ENCODE measurements at regions not wholly inside any gene's neighbourhood (a gene's known extent, or its start where the extent isn't known, plus 50 kb on each side); places are given as distances from the start of the nearest gene placed in this dataset.

DNA sequence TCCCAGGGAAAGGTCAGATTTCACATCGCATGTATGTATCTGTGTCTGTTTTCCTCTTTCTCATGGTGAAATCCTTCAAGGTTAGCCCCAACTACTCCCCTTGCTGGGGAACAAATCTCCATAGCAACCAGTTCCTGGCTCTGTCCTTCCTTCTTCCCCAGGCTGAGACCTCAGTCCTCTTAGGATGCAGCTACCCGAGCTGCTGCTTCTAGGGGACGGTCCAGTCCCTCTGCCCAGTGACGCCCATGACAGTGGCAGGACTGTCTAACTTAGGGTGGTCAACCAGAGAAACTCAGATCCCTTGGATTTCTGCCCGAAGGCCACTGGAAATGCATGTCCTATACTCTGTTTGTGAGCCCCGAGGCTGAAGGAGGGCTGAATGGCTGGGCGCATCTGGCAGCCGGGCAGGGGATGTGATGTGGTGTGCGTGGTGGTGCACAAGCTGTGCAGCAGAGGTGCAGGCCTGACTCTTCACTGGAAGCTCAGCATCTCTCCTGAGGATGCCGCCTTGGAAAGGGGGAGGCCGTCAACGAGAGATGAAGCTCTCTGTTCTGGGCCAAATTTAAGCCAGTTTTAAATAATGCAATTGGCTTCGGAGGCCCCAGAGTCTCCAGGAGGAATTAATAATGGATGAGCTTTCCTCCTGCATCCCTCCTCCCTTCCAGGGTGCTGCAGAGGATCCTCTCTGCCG lies 118.7 kb upstream of the B3GAT1 start:
- DNase-seq (ENCODE audit: low spot score): peak; percentile 40
- ATAC-seq: no peak

DNA sequence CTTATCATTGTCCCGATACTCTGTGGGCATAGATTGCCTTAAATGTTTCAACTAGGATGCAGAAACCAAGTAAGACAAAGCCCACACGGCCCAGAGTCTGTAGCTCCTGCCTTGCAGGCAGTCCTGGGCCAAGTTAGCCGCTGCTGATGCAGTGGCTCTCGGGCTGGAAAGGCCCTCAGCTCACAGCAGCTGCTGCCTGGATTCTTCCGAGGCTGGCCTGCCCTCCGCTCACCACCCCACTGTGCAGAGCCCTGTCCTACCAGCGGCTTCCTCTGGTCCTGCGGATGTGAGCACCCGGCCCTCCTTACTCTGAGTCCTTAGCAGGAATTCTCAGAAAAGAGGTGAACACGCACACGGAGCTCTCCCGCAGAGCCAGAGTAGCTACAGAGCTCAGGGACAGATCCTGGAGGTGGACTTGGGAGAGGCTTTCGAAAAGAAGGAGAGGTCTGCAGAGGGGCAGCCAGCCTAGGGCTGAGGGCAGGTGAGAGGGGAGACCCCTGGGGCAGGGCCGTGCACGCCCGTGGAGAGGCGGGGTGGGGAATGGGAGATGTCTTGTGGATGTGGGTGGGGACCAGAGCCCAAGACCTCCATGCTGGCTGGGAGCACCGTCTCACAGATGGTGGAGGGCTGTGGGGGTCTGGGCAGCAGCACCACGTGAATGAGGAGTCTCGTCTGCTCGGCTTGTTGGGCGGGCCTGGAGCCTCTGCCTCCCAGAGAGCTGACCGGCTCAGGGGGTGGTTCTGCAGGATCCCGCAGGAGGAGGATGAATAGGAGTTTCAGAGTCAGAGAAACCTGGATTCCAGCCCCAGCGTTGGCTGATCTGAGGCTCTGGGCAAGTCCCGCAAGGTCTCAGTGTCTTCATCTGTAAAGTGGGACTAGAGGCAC lies 117.4 kb upstream of the B3GAT1 start:
- ATAC-seq (no peak), DNase-seq (ENCODE audit: low spot score) (peak; percentile 35)

DNA sequence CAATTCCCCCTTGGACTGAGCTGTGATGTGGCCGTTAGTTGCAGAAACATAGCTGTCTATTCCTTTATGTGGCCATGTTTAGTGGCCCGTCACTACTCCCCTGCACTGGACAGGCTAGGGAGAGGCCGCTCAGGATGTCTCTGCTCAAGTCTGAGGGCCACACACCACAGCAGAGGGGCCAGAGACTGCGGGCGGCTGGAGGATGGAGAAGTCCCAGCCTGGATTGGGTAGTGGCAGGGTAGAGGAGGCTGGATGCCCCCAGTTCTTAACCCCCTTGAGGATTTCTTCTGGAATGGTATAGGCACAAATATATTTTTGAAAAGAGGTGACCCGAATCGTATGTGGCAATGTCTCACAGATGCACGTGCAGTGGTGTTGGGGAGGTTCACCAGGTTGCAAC lies 116.4 kb upstream of the B3GAT1 start:
- no peak for ATAC-seq
- DNase-seq (ENCODE audit: low spot score): peak; percentile 12

DNA sequence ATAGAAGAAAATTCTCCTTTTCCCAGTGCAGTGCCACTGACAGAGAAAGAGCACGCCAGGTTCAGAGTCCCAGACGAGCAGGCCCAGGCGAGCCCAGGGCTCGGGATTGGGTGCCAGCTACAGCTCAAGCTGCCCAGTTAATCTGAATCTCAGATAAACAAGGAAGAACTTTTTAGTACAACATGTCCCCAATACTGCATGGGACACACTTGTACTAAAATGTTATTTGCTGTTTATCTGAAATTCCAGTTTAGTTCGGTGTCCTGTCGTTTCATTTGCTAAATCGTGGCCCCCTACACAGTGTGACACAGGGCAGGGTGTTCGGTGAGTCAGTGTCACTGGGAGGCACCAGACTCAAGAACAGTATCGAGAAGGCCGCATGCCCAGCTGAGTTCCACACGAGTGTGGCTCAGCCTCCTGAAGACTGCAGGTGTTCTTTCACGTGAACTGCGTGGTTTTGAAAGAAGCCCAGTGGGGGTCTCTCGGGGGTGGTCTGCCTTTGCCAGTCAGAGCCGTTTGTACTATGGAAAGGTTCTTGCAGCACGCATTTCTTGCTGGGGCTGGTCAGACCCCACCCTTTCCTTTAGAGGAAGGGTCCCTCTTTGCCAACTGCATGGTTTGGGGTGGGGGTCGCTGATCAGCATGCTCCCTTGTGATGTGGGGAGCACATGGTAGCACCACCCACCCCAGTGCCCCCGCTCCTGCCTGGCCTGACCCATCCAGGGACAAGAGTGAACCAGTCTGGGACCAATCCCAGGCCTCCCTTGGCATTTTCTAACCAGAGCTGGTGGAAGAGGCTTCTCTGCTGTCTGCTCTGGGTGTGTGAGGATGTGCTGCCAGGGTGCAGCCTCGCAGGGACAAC lies 115.6 kb upstream of the B3GAT1 start:
- DNase-seq (ENCODE audit: low spot score): peak; percentile 39
- ATAC-seq: no peak

DNA sequence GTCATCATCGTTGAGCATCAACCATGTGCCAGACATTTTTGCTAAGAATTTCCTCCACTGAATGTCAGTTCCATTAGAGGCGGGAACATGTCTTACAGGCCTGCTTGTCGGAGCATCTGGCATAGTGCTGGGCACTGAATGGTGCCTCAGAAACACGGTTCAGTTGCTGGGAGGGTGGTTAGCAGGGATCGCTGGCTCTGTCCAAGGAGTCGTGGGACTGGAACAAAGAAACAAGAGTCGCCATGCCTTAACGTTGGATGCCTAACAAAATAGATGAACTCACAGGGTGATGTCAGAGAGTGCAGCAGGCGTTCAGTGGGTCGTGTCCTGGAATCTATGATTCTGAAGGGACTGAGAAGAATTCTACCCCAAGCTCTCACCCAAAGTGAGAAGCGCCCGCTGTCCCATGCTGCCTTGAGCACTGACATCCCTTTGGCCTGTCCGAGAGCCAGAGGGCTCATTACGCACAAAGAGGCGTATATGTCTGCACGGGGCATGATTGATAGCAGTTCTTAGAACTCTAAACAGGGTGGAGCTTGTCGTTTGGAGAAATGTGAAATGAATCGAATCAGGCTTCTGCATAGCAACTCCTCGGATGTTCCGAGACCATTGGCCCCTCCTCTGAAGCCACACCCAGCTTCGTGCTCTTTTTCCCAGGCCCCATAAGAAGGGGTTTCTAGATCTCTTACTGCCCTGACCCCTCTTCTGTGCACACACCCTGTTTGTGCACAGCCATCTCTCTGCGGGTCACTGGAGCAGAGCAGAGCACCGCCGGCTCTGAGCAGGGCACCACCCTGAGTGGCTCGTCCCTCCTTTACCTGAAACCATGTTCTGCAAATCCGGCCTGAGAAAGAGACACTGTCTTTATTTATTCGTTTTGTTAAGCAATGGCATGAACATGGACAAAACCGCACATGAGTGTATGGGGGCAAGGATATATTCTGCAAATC lies 113.1 kb upstream of the B3GAT1 start:
- ATAC-seq: no peak
- no peak for DNase-seq (ENCODE audit: low spot score)

DNA sequence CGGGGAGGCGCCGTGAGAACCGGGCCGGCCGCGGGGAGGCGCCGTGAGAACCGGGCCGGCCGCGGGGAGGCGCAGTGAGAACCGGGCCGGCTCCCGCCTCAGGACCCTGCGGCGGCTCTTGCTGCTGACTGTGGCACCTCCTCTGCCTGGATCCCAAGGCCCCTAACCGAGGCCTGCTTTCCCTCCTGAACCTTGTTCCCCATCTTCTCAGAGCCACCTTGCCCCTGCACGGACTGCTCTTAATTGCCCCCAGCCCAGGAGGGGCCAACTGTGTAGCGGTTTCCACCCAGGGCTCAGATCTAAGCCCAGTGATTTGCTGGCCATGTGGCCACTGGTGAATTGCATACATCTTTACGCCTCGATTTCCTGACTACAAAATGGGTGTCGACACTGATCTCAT lies 112.2 kb upstream of the B3GAT1 start:
- ATAC-seq (no peak), DNase-seq (ENCODE audit: low spot score) (no peak)

DNA sequence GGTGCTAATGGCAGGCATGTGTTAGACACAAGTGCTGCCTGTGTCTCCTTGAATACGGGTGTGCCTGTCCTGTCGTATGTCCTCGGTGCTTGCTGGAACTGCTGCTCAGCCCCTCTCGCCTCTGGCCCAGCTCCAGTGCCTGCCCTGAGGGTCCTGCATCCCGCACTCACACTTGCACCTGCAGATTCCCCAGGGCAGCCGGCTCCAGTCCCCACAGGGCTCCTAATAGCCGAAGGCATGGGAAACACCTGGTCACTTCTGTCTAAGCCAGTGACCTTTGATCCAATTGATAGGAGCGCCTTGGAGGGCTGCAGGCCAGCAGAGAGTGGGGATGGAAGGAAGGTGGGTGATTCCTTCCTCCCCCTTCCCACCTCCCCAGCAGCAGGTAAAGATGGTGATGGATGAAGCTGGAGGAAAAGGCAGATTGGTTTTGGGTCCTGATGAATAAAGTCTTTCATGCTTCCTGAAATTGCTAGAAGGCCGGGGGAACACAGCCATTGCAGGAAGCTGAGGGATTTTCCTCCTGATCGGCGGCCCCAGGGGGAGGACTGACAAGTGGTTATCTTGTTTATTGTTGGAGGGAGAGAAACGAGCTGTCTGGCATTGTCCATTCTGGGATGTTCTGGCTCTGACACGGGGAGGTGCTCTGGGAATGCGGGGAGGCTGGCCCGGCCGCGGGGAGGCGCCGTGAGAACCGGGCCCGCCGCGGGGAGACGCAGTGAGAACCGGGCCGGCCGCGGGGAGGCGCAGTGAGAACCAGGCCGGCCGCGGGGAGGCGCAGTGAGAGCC lies 110.9 kb upstream of the B3GAT1 start:
- DNase-seq (ENCODE audit: low spot score): no peak

DNA sequence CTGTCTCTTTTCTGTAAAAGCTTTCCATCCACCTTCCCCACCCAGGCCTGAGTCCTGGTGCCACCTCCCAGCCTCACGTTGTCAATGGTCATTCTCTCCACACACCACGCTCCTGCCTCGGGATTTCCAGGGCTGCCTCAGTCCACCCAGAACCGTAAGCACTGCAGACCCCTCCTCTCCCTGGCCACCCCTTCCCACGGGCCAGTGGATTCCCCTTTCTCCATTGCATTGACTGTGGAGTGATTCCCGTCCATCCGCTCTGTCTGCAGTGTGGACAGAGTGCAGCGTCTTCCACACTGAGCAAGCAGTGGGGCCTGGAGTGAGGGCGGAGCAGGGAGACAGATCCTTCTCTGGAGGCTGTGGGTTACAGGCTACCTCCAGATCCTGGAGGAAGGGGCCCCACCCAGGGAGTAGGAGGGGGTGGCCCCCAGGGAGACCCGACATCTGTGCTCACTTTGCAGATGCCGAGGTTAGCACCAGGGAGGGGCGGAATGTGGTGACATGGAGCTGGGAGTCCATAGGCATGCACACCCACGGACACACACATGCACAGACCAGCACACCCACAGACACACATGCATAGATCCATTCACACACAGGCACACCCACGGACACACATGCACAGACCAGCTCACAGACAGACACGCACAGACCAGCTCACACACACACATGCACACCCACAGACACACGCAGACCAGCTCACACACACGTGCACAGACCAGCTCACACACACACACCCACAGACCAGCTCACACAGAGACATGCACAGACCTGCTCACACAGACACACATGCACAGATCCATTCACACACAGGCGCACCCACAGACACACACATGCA lies 109.6 kb upstream of the B3GAT1 start:
- DNase-seq (ENCODE audit: low spot score) (no peak), ATAC-seq (no peak)

More for the DNA sequence above, 110.9 kb upstream of the B3GAT1 start:
- ATAC-seq: no peak

DNA sequence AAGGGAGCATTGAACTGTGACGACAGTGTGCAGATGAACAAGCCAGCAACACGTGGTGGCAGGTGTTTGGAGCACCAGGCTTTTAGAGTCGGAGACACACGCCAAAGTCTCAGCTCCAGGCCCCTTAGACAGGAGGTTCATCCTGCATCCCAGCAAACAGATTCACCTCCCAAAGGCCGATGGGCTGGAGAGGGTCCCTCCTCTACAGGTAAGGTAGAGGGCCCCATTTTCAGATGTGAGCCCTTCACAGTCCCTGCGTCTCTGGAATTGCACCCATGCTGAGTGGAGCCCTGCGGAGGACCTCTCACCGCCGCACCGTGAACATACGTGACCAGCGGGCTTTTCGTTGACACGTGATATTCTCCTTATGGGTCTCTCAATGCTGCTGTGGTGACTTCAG lies 109.0 kb upstream of the B3GAT1 start:
- no peak for ATAC-seq

DNA sequence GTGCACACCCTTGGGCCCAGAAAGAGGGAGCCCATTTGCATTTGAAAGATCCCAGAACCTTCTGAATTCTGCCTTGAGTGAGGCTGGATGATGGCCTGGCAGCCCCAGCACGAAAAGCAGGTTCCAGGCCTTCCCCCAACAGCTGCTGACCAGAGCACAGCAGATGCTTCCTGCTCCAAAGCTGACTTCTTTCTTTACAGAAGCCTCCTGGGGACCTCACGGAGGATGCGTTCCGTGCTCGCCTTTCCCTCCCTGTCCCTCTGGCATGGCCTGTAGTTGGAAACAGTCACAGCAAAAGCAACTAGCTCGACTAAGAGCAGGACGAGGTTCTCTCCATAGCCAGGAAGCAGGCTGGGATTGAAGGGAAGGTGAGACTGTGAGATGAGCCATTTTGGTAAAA lies 107.7 kb upstream of the B3GAT1 start:
- ATAC-seq: no peak
- DNase-seq (ENCODE audit: low spot score): no peak

More for the DNA sequence above, 109.0 kb upstream of the B3GAT1 start:
- DNase-seq (ENCODE audit: low spot score): no peak

DNA sequence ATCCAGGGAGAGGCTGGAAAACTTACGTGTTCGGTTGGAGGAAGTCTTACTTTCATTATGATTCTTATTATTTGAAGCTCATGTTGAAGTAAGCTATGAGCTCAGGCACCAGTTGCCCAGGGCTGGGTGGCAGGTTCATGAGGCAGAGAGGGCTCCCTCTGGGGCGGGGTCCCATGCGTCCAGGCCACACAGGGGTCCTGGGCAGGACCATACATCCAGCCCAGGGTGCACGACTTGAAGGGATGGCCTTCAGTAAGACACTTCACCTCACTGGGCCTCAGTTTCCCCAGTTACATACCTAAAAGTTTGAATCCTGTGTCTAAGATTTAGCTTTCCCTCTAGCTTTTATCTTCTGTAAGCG lies 107.3 kb upstream of the B3GAT1 start:
- no peak for ATAC-seq
- DNase-seq (ENCODE audit: low spot score): no peak

DNA sequence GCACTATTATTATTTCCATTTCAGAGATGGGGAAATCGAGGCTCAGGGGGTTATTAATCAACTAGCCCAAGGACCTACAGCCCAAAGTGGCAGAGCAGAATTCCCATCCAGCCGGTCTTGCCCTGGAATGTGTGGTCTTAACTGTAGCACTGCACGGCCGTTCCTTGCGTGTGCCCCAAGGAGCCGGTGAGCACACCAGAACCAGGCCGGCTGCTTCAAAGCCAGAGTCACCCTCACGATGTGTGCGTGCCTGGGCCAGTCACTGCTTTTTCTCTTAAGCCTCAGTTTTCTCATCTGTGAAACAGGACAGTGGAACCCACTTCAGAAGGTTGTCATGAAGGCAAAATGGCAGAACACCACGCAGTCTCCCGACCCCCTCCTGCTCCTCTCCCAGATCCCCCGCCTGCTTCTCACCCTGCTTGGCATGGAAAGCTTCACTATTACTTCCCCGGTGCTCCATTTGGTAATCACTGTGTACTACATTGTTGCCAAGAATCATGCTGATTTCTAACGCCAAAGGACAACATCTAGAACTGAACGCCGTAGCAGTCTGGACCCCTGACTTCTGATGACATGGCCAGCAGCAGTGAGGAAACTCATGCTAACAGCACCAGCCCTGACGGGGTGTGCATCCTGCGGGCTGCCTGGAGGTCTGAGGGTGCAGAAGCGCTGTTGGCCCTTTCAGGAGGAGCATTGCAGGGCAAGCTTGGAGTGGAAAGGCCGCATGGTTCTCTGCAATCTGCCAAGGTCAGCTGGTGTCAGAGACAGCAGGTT lies 106.8 kb upstream of the B3GAT1 start:
- DNase-seq (ENCODE audit: low spot score): no peak

DNA sequence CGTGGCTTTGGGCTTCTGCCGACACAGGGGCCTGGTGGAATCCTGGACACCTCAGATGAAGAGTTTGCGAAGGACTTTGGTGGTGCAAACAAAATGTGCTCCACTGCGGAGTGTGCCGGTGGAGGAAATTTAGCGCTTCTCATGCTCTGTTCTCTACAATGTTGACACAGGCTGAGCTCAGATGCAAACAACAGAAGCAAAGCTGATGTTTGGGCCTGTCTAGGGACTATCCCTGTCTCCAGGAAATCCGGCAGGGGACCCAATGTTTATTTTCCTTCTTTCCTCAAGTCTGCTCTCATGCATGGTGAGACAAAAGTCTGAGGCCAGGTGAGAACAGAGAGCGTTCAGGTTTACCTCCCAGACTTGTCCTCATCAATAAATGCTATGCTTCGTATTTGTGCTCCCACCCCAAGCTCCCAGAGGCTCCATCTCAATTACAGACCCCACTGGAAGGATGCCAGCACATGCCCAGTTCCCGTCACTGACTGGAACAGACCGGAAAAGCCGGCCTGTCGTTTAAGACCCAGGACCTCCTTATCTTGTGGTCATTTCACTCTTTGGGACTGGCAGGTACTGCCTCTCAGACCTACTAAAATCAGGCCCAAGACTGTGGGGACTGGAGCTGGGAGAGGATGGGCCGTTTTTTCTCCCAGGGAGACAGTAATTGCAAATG lies 105.7 kb upstream of the B3GAT1 start:
- ATAC-seq (no peak), DNase-seq (ENCODE audit: low spot score) (no peak)

More for the DNA sequence above, 106.8 kb upstream of the B3GAT1 start:
- ATAC-seq: no peak

DNA sequence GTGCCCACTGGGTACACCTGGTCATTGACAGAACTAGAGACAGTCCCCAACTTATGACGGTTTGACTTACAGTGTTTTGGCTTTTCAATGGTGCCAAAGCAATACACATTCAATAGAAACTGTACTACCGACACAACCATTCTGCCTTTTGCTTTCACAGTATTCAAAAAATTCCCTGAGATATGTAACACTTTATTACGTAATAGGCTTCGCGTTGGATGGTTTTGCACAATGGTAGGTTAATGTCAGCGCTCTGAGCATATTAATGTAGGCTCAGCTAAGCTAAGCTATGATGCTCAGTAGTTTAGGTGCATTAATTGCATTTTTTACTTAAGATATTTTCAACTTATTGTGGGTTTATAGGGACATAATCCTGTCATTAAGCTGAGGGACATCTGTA lies 105.1 kb upstream of the B3GAT1 start:
- DNase-seq (ENCODE audit: low spot score) (no peak), ATAC-seq (no peak)

DNA sequence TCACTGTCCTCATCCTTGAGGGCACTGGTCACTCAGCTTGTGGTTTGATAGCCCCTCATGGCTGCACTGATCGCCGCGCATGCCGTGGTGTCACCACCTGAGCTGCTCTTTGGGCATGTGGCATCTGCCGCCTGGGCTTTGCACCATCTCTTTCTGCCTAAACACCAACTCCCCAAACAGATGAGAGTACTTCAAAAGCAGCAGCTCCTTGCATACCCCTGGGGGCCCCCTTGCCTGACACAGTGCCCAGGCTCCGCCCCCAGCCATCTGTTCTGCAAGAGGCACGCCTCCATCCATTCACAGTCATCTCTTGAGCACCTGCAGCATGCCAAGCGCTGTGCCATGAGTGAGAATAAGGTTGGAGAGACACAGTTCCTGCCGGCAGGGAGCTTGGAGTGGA lies 104.5 kb upstream of the B3GAT1 start:
- no peak for DNase-seq (ENCODE audit: low spot score)

DNA sequence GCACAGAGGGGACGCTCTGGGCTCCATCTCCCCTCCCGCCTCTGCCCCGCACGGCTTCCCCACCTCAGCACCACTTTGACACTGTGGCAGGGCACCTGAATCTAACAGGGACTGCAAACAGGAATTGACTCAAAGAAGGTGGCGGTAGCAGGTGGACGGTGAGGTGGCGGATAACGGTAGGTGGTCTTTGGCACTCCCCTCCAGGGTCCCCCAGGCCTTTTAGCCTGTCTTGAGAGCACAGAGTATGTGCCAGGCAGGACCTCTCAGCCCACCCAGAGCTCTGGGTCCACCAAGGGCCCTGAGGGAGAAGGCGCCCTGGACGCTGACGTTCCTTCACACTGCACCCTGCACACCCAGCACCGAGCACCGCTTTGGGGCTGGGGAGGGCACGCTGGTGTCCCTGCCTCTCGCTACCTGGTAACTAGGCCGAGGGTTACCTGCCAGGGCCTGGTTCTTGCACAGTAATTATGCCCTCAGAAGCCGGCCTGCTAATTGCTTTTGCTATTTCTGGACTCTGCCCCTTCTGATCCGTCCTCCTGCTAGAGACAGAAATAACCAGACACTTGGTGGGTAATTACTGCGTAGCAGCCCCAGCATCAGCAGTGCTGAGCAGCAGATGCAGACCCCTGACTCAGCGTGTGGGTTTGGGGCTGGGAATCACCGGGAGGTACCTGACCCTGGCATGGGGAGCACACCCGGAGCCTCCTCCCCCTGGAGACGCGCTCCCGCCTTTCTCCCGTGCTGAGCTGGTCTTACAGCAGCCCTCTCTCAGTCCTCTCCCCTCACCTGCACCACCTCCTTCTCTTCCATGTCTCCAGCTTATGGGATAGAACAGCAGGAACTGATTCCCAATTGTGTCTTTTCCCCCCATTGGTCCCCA lies 103.3 kb upstream of the B3GAT1 start:
- no peak for ATAC-seq
- no peak for DNase-seq (ENCODE audit: low spot score)

More for the DNA sequence above, 104.5 kb upstream of the B3GAT1 start:
- no peak for ATAC-seq

Measured in left lobe of liver (tissue), 2 donors.